ENCODE measurements at regions not wholly inside any gene's neighbourhood (a gene's known extent, or its start where the extent isn't known, plus 50 kb on each side); places are given as distances from the start of the nearest gene placed in this dataset.

DNA sequence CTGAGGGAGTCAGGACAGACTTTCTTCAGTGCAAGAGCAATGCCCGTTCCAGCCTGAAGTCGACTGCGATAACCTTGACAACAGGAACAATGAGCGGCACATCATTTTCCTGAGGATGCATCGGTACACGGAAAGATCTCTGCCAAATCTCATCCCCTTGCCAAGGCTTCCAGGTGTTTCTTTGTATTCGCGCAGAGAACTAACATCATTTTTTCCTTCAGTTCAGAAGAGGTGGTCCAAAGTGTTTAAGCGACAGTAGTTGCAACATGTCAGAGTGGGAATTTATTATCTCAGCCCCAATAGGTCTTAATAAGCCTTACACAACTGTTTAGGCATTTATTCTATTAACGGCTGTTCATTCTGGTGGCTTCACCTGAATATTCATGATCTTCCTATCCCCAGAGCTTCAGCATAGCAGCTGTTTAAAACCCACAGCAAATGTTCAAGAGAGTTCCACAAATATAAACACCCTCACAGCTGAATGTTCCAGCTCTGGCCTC lies 129.7 kb upstream of the NFIA start:
- TF ChIP-seq CTCF (IDR thresholded peaks at IDR 0.05): no peak
- Histone ChIP-seq H3K4me3 (no peak overlapping the region), H3K36me3 (no peaks in the 10 kb centered on the region), H3K9ac (ENCODE audit: low read depth in 2 of 2, low read length in 2 of 2) (no peak overlapping the region), H3K27ac (no peak overlapping the region), H3K4me1 (no peaks in the 10 kb centered on the region), H3K9me3 (no peaks in the 10 kb centered on the region), H3K27me3 (no peaks in the 10 kb centered on the region)
- intact Hi-C loops (cut with DNase I): no loop called here
- no peak for DNase-seq

DNA sequence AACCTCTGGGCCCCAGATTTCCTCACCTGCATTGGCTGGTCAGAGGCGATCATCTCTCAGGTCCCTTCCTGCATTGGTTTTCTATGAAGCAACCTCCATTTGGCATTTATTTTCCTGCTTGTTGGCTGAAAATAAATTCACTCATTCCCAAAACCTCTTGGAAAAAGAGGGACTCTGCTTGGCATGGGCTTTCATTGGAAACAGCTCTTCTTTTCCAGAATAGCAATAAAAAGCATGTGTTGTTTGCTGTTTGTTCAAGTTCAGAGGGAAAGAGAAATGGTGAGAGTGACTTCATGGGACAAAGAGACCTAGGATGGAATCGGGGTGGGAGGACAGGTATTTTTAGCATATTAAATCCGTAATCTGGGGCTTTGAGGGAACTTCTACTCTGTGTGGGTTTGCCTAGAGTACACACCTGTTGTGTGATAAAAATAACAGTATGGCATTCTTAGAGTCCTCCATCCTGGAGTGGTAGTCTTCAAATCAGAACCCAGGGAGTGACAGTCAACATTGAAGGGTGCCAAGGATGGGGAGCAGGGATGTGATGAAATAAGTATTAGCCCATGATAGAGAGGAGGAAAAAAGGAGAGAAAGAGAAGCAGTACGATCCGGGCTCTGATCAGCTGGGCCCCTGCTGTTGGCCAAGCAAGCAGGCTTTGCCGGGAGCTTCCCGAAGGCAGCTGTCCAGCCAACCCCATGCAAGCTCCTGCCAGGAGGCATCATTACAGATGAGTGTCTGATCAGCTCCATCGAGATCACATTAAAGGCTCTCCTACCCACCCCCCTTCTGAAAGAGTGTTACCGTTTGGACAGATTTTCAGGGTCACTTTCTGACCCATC lies 131.9 kb upstream of the NFIA start:
- H3K9me3 ChIP-seq: no peaks in the 10 kb centered on the region
- TF ChIP-seq CTCF (IDR thresholded peaks at IDR 0.05): no peak
- no peaks in the 10 kb centered on the region for H3K27me3 ChIP-seq
- no peak overlapping the region for H3K27ac ChIP-seq
- DNase-seq: no peak
- H3K4me3 ChIP-seq: no peak overlapping the region
- H3K4me1 ChIP-seq: no peaks in the 10 kb centered on the region
- no peaks in the 10 kb centered on the region for H3K36me3 ChIP-seq
- H3K9ac ChIP-seq (ENCODE audit: low read depth in 2 of 2, low read length in 2 of 2): no peak overlapping the region
- intact Hi-C loops (cut with DNase I): no loop called here

- no peak for TF ChIP-seq CTCF (IDR thresholded peaks at IDR 0.05)
- Histone ChIP-seq H3K9ac (ENCODE audit: low read depth in 2 of 2, low read length in 2 of 2) (no peak overlapping the region), H3K36me3 (no peaks in the 10 kb centered on the region), H3K27me3 (no peaks in the 10 kb centered on the region), H3K4me1 (no peaks in the 10 kb centered on the region), H3K9me3 (no peaks in the 10 kb centered on the region), H3K27ac (no peak overlapping the region), H3K4me3 (no peak overlapping the region)
- DNase-seq: no peak
- intact Hi-C loops (cut with DNase I): no loop called here
These were observed 132.5 kb upstream of the NFIA start for GRCh38 chr1:60949826-60950197.

- intact Hi-C loops (cut with DNase I): no loop called here
- Histone ChIP-seq H3K27ac (no peak overlapping the region), H3K27me3 (no peaks in the 10 kb centered on the region), H3K4me1 (no peaks in the 10 kb centered on the region), H3K4me3 (no peak overlapping the region), H3K36me3 (no peaks in the 10 kb centered on the region), H3K9ac (ENCODE audit: low read depth in 2 of 2, low read length in 2 of 2) (no peak overlapping the region), H3K9me3 (no peaks in the 10 kb centered on the region)
- TF ChIP-seq CTCF (IDR thresholded peaks at IDR 0.05): no peak
- DNase-seq: no peak
These were observed 133.1 kb upstream of the NFIA start for GRCh38 chr1:60949154-60949825.

GRCh38 chr1:60948486-60948885 lies 133.9 kb upstream of the NFIA start:
- Histone ChIP-seq H3K4me3 (no peak overlapping the region), H3K27ac (no peak overlapping the region), H3K9ac (ENCODE audit: low read depth in 2 of 2, low read length in 2 of 2) (no peak overlapping the region), H3K9me3 (no peaks in the 10 kb centered on the region), H3K4me1 (no peaks in the 10 kb centered on the region), H3K27me3 (no peaks in the 10 kb centered on the region), H3K36me3 (no peaks in the 10 kb centered on the region)
- DNase-seq: no peak
- TF ChIP-seq CTCF (IDR thresholded peaks at IDR 0.05): no peak
- intact Hi-C loops (cut with DNase I): no loop called here
